ENCODE measurements at regions not wholly inside any gene's neighbourhood (a gene's known extent, or its start where the extent isn't known, plus 50 kb on each side); places are given as distances from the start of the nearest gene placed in this dataset.
A peak's percentile ranks its signal among the peaks of the same experiment; 100 is the strongest.

DNA sequence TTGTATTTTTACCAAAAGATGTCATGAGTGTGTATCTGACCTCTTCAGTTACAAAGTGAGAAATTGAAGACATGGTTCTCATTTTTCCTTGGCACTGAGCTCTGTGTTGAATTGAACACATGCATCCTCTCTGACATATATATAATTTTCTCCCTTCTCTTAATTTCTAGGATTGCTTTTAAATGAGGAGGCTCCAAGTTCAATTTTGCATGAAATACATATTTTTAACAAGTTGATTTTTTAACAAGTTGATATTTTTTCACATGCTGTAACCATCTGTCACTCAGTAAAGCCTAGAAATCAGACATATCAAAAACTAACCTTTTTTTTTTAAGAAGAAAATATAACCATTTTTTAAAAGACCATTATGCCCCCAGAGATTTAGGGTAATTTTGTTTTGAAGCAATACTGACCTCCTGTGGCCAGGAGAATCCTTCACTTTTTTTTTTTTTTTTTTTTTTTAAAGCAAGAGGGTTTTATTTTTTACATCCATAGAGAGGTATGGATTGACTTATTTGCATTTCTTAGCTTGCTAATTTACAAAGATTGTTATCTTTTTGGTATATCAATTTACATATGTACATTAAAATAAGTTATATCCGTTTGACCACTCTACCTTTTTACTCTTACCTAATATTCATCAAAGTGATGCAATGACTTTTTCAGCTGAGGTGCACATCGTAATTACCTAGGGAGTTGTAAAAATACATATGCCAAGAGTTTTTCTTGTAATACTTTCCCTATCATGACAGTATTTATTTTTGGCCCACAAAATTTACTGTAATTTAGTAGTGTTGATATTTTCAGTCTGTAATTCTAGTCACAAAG, 161.8 kb downstream of the SOCS6 start:
- no peak for ATAC-seq
- in situ Hi-C loops (cut with MboI; ENCODE audit: low sequenced_read_pairs in 4 of 4) = no loop called here
- no peaks in the 10 kb centered on the region for H3K4me1 ChIP-seq
- H3K4me3 ChIP-seq = no peak overlapping the region
- H3K27ac ChIP-seq = no peak overlapping the region
- H3K27me3 ChIP-seq = no peaks in the 10 kb centered on the region
- H3K36me3 ChIP-seq = no peaks in the 10 kb centered on the region
- TF ChIP-seq, protein P1, sequence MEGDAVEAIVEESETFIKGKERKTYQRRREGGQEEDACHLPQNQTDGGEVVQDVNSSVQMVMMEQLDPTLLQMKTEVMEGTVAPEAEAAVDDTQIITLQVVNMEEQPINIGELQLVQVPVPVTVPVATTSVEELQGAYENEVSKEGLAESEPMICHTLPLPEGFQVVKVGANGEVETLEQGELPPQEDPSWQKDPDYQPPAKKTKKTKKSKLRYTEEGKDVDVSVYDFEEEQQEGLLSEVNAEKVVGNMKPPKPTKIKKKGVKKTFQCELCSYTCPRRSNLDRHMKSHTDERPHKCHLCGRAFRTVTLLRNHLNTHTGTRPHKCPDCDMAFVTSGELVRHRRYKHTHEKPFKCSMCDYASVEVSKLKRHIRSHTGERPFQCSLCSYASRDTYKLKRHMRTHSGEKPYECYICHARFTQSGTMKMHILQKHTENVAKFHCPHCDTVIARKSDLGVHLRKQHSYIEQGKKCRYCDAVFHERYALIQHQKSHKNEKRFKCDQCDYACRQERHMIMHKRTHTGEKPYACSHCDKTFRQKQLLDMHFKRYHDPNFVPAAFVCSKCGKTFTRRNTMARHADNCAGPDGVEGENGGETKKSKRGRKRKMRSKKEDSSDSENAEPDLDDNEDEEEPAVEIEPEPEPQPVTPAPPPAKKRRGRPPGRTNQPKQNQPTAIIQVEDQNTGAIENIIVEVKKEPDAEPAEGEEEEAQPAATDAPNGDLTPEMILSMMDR (IDR thresholded peaks at IDR 0.05 in 4 of 5, conservative IDR thresholded peaks at IDR 0.05 in 1 of 5) = peak in 2 of 5 experiments; percentile 17 to 22
- no peak for TF ChIP-seq POLR2A (IDR thresholded peaks at IDR 0.05)
- H3K9me3 ChIP-seq = no peaks in the 10 kb centered on the region
- intact Hi-C loops (cut with DNase I; ENCODE audit: low total_unique reads) = no loop called here
- no peak for DNase-seq

DNA sequence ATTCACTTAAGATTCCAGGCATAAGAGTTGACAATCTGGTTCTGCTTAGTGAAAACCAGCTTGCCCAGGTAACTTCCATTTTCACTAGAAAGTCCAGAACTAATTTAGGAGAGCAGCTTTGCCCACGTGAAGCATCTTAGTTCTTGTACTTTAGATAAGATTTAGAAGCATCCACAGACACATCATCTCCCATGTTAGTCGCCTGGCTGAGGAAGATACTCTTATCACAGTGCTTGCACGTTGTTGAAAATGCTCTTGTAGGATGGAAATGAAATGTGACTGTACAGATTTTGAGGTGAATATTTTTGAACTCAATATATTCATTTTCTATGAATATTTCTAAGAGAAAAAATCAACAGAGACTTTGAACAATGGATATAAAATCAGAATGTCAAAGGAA, 159.7 kb downstream of the SOCS6 start:
- intact Hi-C loops (cut with DNase I; ENCODE audit: low total_unique reads) (no loop called here), in situ Hi-C loops (cut with MboI; ENCODE audit: low sequenced_read_pairs in 4 of 4) (no loop called here)
- Histone ChIP-seq H3K4me3 (no peak overlapping the region), H3K27ac (no peak overlapping the region), H3K36me3 (no peaks in the 10 kb centered on the region), H3K4me1 (no peaks in the 10 kb centered on the region), H3K9me3 (no peaks in the 10 kb centered on the region), H3K27me3 (no peaks in the 10 kb centered on the region)
- no peak for ATAC-seq
- no peak for DNase-seq
- TF ChIP-seq, protein P1 (IDR thresholded peaks at IDR 0.05 in 4 of 5, conservative IDR thresholded peaks at IDR 0.05 in 1 of 5) = no peak
- no peak for TF ChIP-seq POLR2A (IDR thresholded peaks at IDR 0.05)

DNA sequence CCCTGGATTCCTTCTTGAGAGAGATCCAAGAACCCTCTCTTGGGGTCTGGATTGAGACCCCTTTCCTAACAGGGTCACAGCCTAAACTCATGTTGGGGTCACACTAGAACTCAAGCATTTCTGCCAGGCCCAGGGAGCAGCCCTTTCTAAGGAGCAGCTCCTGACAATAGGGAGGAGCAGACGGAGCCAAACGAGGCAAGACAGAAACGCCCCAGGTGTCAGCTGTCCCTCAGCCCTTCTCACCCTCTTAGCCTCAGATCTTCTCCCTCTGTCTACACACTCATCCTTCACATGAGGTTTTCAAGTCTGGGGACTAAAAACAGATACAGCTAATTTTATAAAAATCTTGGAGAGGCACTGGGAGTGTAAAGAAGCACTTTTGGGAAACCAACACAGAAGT, 157.2 kb downstream of the SOCS6 start:
- Histone ChIP-seq H3K4me3 (no peak overlapping the region), H3K27ac (no peak overlapping the region), H3K9me3 (no peaks in the 10 kb centered on the region), H3K4me1 (no peaks in the 10 kb centered on the region), H3K36me3 (no peaks in the 10 kb centered on the region), H3K27me3 (no peaks in the 10 kb centered on the region)
- intact Hi-C loops (cut with DNase I; ENCODE audit: low total_unique reads) = no loop called here
- TF ChIP-seq, protein P1 (IDR thresholded peaks at IDR 0.05 in 4 of 5, conservative IDR thresholded peaks at IDR 0.05 in 1 of 5) = no peak
- TF ChIP-seq POLR2A (IDR thresholded peaks at IDR 0.05) = no peak
- ATAC-seq (no peak), DNase-seq (no peak)
- in situ Hi-C loops (cut with MboI; ENCODE audit: low sequenced_read_pairs in 4 of 4) = no loop called here

DNA sequence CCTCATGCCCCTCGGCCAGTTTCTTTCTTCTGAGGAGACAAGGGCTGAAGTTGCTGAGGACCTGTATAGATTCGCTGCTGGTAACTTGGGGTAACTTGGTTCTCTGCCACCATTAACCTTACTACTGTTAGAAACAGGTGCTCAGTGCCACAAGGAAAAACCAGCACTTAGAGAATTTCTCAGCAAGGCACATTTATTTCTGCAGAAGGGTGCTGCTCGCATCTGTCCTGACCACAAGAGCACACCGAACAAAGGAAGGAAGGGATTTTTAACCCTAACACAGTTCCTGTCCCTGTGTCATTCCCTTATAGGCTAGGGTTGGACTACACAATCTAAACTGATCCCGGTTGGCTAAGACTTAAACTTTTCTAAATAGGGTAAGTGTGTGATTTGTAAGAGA, 154.1 kb downstream of the SOCS6 start:
- no peak overlapping the region for H3K4me3 ChIP-seq
- intact Hi-C loops (cut with DNase I; ENCODE audit: low total_unique reads) (no loop called here), in situ Hi-C loops (cut with MboI; ENCODE audit: low sequenced_read_pairs in 4 of 4) (loop anchor here in 1 of 4 donors (5.0 kb wide), 1 partner anchor 246 kb away; no protein-coding TSS in a partner anchor)
- DNase-seq (no peak), ATAC-seq (no peak)
- TF ChIP-seq, protein P1 (IDR thresholded peaks at IDR 0.05 in 4 of 5, conservative IDR thresholded peaks at IDR 0.05 in 1 of 5) = no peak
- TF ChIP-seq POLR2A (IDR thresholded peaks at IDR 0.05) = no peak
- H3K4me1 ChIP-seq = no peaks in the 10 kb centered on the region
- no peaks in the 10 kb centered on the region for H3K27me3 ChIP-seq
- H3K9me3 ChIP-seq = no peaks in the 10 kb centered on the region
- H3K27ac ChIP-seq = no peak overlapping the region
- no peaks in the 10 kb centered on the region for H3K36me3 ChIP-seq
